DOHH2 (cell line): ENCODE measurements at regions not wholly inside any gene's neighbourhood (a gene's known extent, or its start where the extent isn't known, plus 50 kb on each side); places are given as distances from the start of the nearest gene placed in this dataset.

Experiments
- H3F3A ChIP-seq: fragments of 200-600 bp; sonication (generic), shearing (Covaris generic); 2 replicates; pipeline ENCODE4 v1.6.0; 2016; ENCODE audit warnings: antibody characterized with exemption, mild to moderate bottlenecking; ENCODE audit not compliant: control insufficient read depth, insufficient read depth
- H3K27ac ChIP-seq: fragments of 200-600 bp; sonication (generic); 2 replicates; pipeline ENCODE4 v1.5.1; 2014; ENCODE audit warnings: low read depth, mild to moderate bottlenecking, low read length, moderate library complexity
- H3K27me3 ChIP-seq: fragments of 200-600 bp; sonication (generic); 2 replicates; pipeline ENCODE4 v1.6.1; 2014; ENCODE audit warnings: mild to moderate bottlenecking, low read length, mixed read lengths; ENCODE audit not compliant: control insufficient read depth
- H3K36me3 ChIP-seq: fragments of 200-600 bp; sonication (generic); 2 replicates; pipeline ENCODE4 v1.6.1; 2014; ENCODE audit warnings: mild to moderate bottlenecking, low read length, moderate library complexity, mixed read lengths; ENCODE audit not compliant: control insufficient read depth
- H3K4me1 ChIP-seq: fragments of 200-600 bp; sonication (generic); 2 replicates; pipeline ENCODE4 v1.6.1; 2014; ENCODE audit warnings: mild to moderate bottlenecking, low read length, mixed read lengths; ENCODE audit not compliant: control insufficient read depth
- H3K4me2 ChIP-seq: fragments of 200-600 bp; sonication (generic); 2 replicates; pipeline ENCODE4 v1.6.0; 2014; ENCODE audit warnings: mild to moderate bottlenecking, low read length, moderate library complexity
- H3K4me3 ChIP-seq: fragments of 200-600 bp; sonication (generic); 2 replicates; pipeline ENCODE4 v1.5.1; 2014; ENCODE audit warnings: mild to moderate bottlenecking, low read length, mixed read lengths
- H3K79me2 ChIP-seq: fragments of 200-600 bp; sonication (generic); 2 replicates; pipeline ENCODE4 v1.6.1; 2014; ENCODE audit warnings: mild to moderate bottlenecking, low read length, mixed read lengths; ENCODE audit not compliant: control insufficient read depth
- H3K9me2 ChIP-seq: fragments of 200-600 bp; sonication (generic); replicated peaks from 2 replicates; pipeline ENCODE4 v1.6.1; 2014; ENCODE audit warnings: mild to moderate bottlenecking, low read length, mixed read lengths; ENCODE audit not compliant: control insufficient read depth
- H3K9me3 ChIP-seq: fragments of 200-600 bp; sonication (generic); 2 replicates; pipeline ENCODE4 v1.6.1; 2014; ENCODE audit warnings: antibody characterized with exemption, low read length, mixed read lengths; ENCODE audit not compliant: control insufficient read depth, insufficient read depth
- H4K20me1 ChIP-seq: fragments of 200-600 bp; sonication (generic); 2 replicates; pipeline ENCODE4 v1.6.0; 2014; ENCODE audit warnings: low read depth, mild to moderate bottlenecking, antibody characterized with exemption, low read length, moderate library complexity; ENCODE audit not compliant: control insufficient read depth, insufficient read depth
- CTCF ChIP-seq: fragments of 200-600 bp; sonication (generic); IDR thresholded peaks from one replicate; pipeline ENCODE4 v1.5.1; 2014; ENCODE audit warnings: antibody characterized with exemption, mild to moderate bottlenecking, low read depth, low read length; ENCODE audit not compliant: poor library complexity, severe bottlenecking
- EZH2phosphoT487 ChIP-seq: fragments of 200-600 bp; sonication (generic); IDR thresholded peaks from 2 replicates; pipeline ENCODE4 v1.6.1; 2017; ENCODE audit warnings: borderline replicate concordance, mild to moderate bottlenecking, antibody characterized with exemption, low read length, moderate library complexity, mixed read lengths

DNA sequence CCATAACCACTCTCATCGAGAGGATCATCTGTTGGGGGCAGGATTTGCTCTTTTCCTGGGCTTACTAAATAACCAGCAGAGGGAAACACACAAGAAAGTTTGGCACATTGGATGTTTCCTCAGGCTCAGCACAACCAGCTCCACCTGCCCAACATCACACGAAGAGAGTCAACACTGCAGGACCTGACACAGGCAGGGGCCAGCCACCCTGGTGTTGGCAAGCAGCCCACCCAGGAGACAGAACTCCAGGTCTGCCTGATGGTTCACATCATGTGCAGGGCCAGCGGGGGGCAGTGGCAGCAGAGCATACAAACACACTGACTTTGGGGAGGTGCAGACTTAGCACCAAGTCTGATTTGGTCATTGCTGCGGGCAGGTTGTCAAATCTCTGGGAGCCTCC, 182.3 kb upstream of the GALNT2 start:
- Histone ChIP-seq H3K79me2 (no peaks in the 10 kb centered on the region), H3K4me3 (no peak overlapping the region), H3F3A (no peaks in the 10 kb centered on the region), H3K4me1 (no peaks in the 10 kb centered on the region), H4K20me1 (no peaks in the 10 kb centered on the region), H3K36me3 (no peaks in the 10 kb centered on the region), H3K9me2 (no peaks in the 10 kb centered on the region), H3K9me3 (no peaks in the 10 kb centered on the region), H3K27me3 (peaks cover 39% of the 10 kb centered on the region), H3K4me2 (no peak overlapping the region), H3K27ac (no peak overlapping the region)
- TF ChIP-seq EZH2phosphoT487 (no peak), CTCF (no peak)

- Histone ChIP-seq H3K27ac (no peak overlapping the region), H3K4me1 (no peaks in the 10 kb centered on the region), H4K20me1 (no peaks in the 10 kb centered on the region), H3K9me3 (peaks cover 3% of the 10 kb centered on the region; the same call in 1 of the 2 replicates), H3K27me3 (peaks cover 31% of the 10 kb centered on the region), H3K79me2 (no peaks in the 10 kb centered on the region), H3K36me3 (no peaks in the 10 kb centered on the region), H3K4me3 (no peak overlapping the region), H3K4me2 (no peak overlapping the region), H3K9me2 (no peaks in the 10 kb centered on the region), H3F3A (no peaks in the 10 kb centered on the region)
- no peak for TF ChIP-seq EZH2phosphoT487
Observed at GRCh38 chr1:229885568-229886495, 181.2 kb upstream of the GALNT2 start.

GRCh38 chr1:229886636-229887035, 180.4 kb upstream of the GALNT2 start:
- no peak for TF ChIP-seq EZH2phosphoT487
- no peak for TF ChIP-seq CTCF
- Histone ChIP-seq H3K27ac (no peak overlapping the region), H3K9me2 (no peaks in the 10 kb centered on the region), H3K4me1 (no peaks in the 10 kb centered on the region), H3K9me3 (peaks cover 3% of the 10 kb centered on the region; the same call in 1 of the 2 replicates), H3K79me2 (no peaks in the 10 kb centered on the region), H3K27me3 (peaks cover 31% of the 10 kb centered on the region), H4K20me1 (no peaks in the 10 kb centered on the region), H3F3A (no peaks in the 10 kb centered on the region), H3K36me3 (no peaks in the 10 kb centered on the region), H3K4me2 (no peak overlapping the region), H3K4me3 (no peak overlapping the region)
